ENCODE measurements at regions not wholly inside any gene's neighbourhood (a gene's known extent, or its start where the extent isn't known, plus 50 kb on each side); places are given as distances from the start of the nearest gene placed in this dataset.
"Not testable (repeated sequence)": the region's sequence is repeated elsewhere in the genome, so short reads cannot be mapped to it uniquely, and the experiment has no call there.

GRCh38 chr15:59779110-59779509 is 90.0 kb upstream of the BNIP2 start:
- H3K27me3 Mint-ChIP-seq (ENCODE audit: low read depth, unreplicated experiment), result peaks cover 5% of the 10 kb centered on the region
- no peak for FAIRE-seq

GRCh38 chr15:59764775-59765174 is 75.7 kb upstream of the BNIP2 start:
- Histone ChIP-seq H3K27me3 (ENCODE audit: insufficient read depth, low read length) (peaks cover 2% of the 10 kb centered on the region), H4K20me1 (ENCODE audit: insufficient read depth, low read length) (no peaks in the 10 kb centered on the region), H3K27ac (ENCODE audit: low read depth, low read length) (no peak overlapping the region), H3K4me3 (ENCODE audit: insufficient read depth, low read depth, low read length) (no peak overlapping the region), H3K4me2 (ENCODE audit: low read length) (no peak overlapping the region), H2AFZ (ENCODE audit: low read depth, low read length) (no peak overlapping the region), H3K79me2 (ENCODE audit: insufficient read depth, low read length) (no peaks in the 10 kb centered on the region), H3K36me3 (ENCODE audit: insufficient read depth, low read length) (no peaks in the 10 kb centered on the region), H3K9ac (ENCODE audit: low read length) (no peak overlapping the region), H3K9me3 (ENCODE audit: insufficient read depth, low read depth, low read length) (no peaks in the 10 kb centered on the region), H3K4me1 (ENCODE audit: insufficient read depth, low read length) (no peaks in the 10 kb centered on the region)
- Mint-ChIP-seq H3K27ac (ENCODE audit: unreplicated experiment) (no peak overlapping the region), H3K9me3 (ENCODE audit: unreplicated experiment) (no peaks in the 10 kb centered on the region), H3K4me3 (ENCODE audit: unreplicated experiment) (no peak overlapping the region), H3K4me1 (ENCODE audit: low read depth, unreplicated experiment) (no peaks in the 10 kb centered on the region), H3K27me3 (ENCODE audit: low read depth, unreplicated experiment) (no peaks in the 10 kb centered on the region), H3K36me3 (ENCODE audit: low read depth, unreplicated experiment) (no peaks in the 10 kb centered on the region)
- TF ChIP-seq EZH2 (IDR thresholded peaks at IDR 0.05; ENCODE audit: insufficient read depth, low read length), result no peak
- TF ChIP-seq CTCF (IDR thresholded peaks at IDR 0.05; ENCODE audit: insufficient read depth, low read depth, low read length), result no peak
- FAIRE-seq (no peak), DNase-seq (ENCODE audit: low read depth) (no peak)

More at GRCh38 chr15:59779110-59779509, 90.0 kb upstream of the BNIP2 start:
- DNase-seq (ENCODE audit: low read depth), result no peak
- H2AFZ ChIP-seq (ENCODE audit: low read depth, low read length), result no peak overlapping the region
- no peaks in the 10 kb centered on the region for H3K9me3 ChIP-seq (ENCODE audit: insufficient read depth, low read depth, low read length)
- no peak overlapping the region for H3K9ac ChIP-seq (ENCODE audit: low read length)
- H4K20me1 ChIP-seq (ENCODE audit: insufficient read depth, low read length), result no peaks in the 10 kb centered on the region
- H3K36me3 ChIP-seq (ENCODE audit: insufficient read depth, low read length), result no peaks in the 10 kb centered on the region
- no peaks in the 10 kb centered on the region for H3K27me3 ChIP-seq (ENCODE audit: insufficient read depth, low read length)
- H3K4me1 Mint-ChIP-seq (ENCODE audit: low read depth, unreplicated experiment), result no peaks in the 10 kb centered on the region
- no peak overlapping the region for H3K27ac Mint-ChIP-seq (ENCODE audit: unreplicated experiment)
- no peak overlapping the region for H3K4me2 ChIP-seq (ENCODE audit: low read length)
- no peak overlapping the region for H3K27ac ChIP-seq (ENCODE audit: low read depth, low read length)
- no peaks in the 10 kb centered on the region for H3K36me3 Mint-ChIP-seq (ENCODE audit: low read depth, unreplicated experiment)
- TF ChIP-seq CTCF (IDR thresholded peaks at IDR 0.05; ENCODE audit: insufficient read depth, low read depth, low read length), result no peak
- TF ChIP-seq EZH2 (IDR thresholded peaks at IDR 0.05; ENCODE audit: insufficient read depth, low read length), result no peak
- H3K79me2 ChIP-seq (ENCODE audit: insufficient read depth, low read length), result no peaks in the 10 kb centered on the region
- peaks cover 5% of the 10 kb centered on the region for H3K9me3 Mint-ChIP-seq (ENCODE audit: unreplicated experiment)
- H3K4me3 Mint-ChIP-seq (ENCODE audit: unreplicated experiment), result no peak overlapping the region
- H3K4me1 ChIP-seq (ENCODE audit: insufficient read depth, low read length), result no peaks in the 10 kb centered on the region
- no peak overlapping the region for H3K4me3 ChIP-seq (ENCODE audit: insufficient read depth, low read depth, low read length)

GRCh38 chr15:59762558-59762957 is 73.4 kb upstream of the BNIP2 start:
- H3K9me3 ChIP-seq (ENCODE audit: insufficient read depth, low read depth, low read length), result no peaks in the 10 kb centered on the region
- DNase-seq (ENCODE audit: low read depth) (no peak), FAIRE-seq (no peak)
- H3K9ac ChIP-seq (ENCODE audit: low read length), result no peak overlapping the region
- H3K79me2 ChIP-seq (ENCODE audit: insufficient read depth, low read length), result no peaks in the 10 kb centered on the region
- no peaks in the 10 kb centered on the region for H3K4me1 ChIP-seq (ENCODE audit: insufficient read depth, low read length)
- no peak overlapping the region for H2AFZ ChIP-seq (ENCODE audit: low read depth, low read length)
- peaks cover 2% of the 10 kb centered on the region for H3K27me3 ChIP-seq (ENCODE audit: insufficient read depth, low read length)
- no peak overlapping the region for H3K27ac ChIP-seq (ENCODE audit: low read depth, low read length)
- peaks cover 2% of the 10 kb centered on the region for H3K27me3 Mint-ChIP-seq (ENCODE audit: low read depth, unreplicated experiment)
- H3K27ac Mint-ChIP-seq (ENCODE audit: unreplicated experiment), result no peak overlapping the region
- no peak overlapping the region for H3K4me3 Mint-ChIP-seq (ENCODE audit: unreplicated experiment)
- no peak overlapping the region for H3K4me3 ChIP-seq (ENCODE audit: insufficient read depth, low read depth, low read length)
- H3K36me3 ChIP-seq (ENCODE audit: insufficient read depth, low read length), result no peaks in the 10 kb centered on the region
- no peaks in the 10 kb centered on the region for H3K9me3 Mint-ChIP-seq (ENCODE audit: unreplicated experiment)
- H3K4me2 ChIP-seq (ENCODE audit: low read length), result no peak overlapping the region
- H4K20me1 ChIP-seq (ENCODE audit: insufficient read depth, low read length), result no peaks in the 10 kb centered on the region
- no peaks in the 10 kb centered on the region for H3K4me1 Mint-ChIP-seq (ENCODE audit: low read depth, unreplicated experiment)
- no peaks in the 10 kb centered on the region for H3K36me3 Mint-ChIP-seq (ENCODE audit: low read depth, unreplicated experiment)
- TF ChIP-seq EZH2 (IDR thresholded peaks at IDR 0.05; ENCODE audit: insufficient read depth, low read length) (no peak), CTCF (IDR thresholded peaks at IDR 0.05; ENCODE audit: insufficient read depth, low read depth, low read length) (no peak)

GRCh38 chr15:59760256-59760655 is 71.1 kb upstream of the BNIP2 start:
- not testable (repeated sequence) for H3K36me3 Mint-ChIP-seq (ENCODE audit: low read depth, unreplicated experiment); H3K79me2 ChIP-seq (ENCODE audit: insufficient read depth, low read length); H3K9me3 ChIP-seq (ENCODE audit: insufficient read depth, low read depth, low read length); H3K27me3 Mint-ChIP-seq (ENCODE audit: low read depth, unreplicated experiment); H4K20me1 ChIP-seq (ENCODE audit: insufficient read depth, low read length); H3K4me3 ChIP-seq (ENCODE audit: insufficient read depth, low read depth, low read length); H2AFZ ChIP-seq (ENCODE audit: low read depth, low read length); H3K4me2 ChIP-seq (ENCODE audit: low read length); H3K27me3 ChIP-seq (ENCODE audit: insufficient read depth, low read length); FAIRE-seq; H3K36me3 ChIP-seq (ENCODE audit: insufficient read depth, low read length); H3K4me1 Mint-ChIP-seq (ENCODE audit: low read depth, unreplicated experiment); DNase-seq (ENCODE audit: low read depth); H3K4me1 ChIP-seq (ENCODE audit: insufficient read depth, low read length); H3K27ac Mint-ChIP-seq (ENCODE audit: unreplicated experiment); H3K9ac ChIP-seq (ENCODE audit: low read length); H3K9me3 Mint-ChIP-seq (ENCODE audit: unreplicated experiment); H3K27ac ChIP-seq (ENCODE audit: low read depth, low read length); H3K4me3 Mint-ChIP-seq (ENCODE audit: unreplicated experiment)
